WERI-Rb-1 (cell line): ENCODE measurements at regions not wholly inside any gene's neighbourhood (a gene's known extent, or its start where the extent isn't known, plus 50 kb on each side); places are given as distances from the start of the nearest gene placed in this dataset.
A peak's percentile ranks its signal among the peaks of the same experiment; 100 is the strongest.

Experiments
- DNase-seq: peaks from one replicate; pipeline ENCODE4 v3.0.0-alpha.2; 2020
- H3K27ac ChIP-seq: fragments of 250-450 bp; sonication (Bioruptor Pico); 2 replicates; pipeline ENCODE4 v1.5.1; 2020; ENCODE audit warnings: mild to moderate bottlenecking, moderate library complexity
- H3K27me3 ChIP-seq: fragments of 250-450 bp; sonication (Bioruptor Pico); 2 replicates; pipeline ENCODE4 v1.5.1; 2021; ENCODE audit warnings: mild to moderate bottlenecking, low read depth, moderate library complexity; ENCODE audit not compliant: insufficient read depth, severe bottlenecking
- H3K36me3 ChIP-seq: fragments of 250-450 bp; sonication (Bioruptor Pico); 2 replicates; pipeline ENCODE4 v1.5.1; 2020; ENCODE audit warnings: mild to moderate bottlenecking, moderate library complexity
- H3K4me3 ChIP-seq: 2 replicates; pipeline ENCODE4 v1.5.1; 2011; ENCODE audit warnings: low read depth, mild to moderate bottlenecking, control low read depth, low read length
- H3K9me3 ChIP-seq: fragments of 250-450 bp; sonication (Bioruptor Pico); 2 replicates; pipeline ENCODE4 v1.5.1; 2021; ENCODE audit warnings: mild to moderate bottlenecking, moderate library complexity; ENCODE audit not compliant: severe bottlenecking
- CTCF ChIP-seq: IDR thresholded peaks from 2 replicates; pipeline ENCODE4 v1.5.1; 2011; ENCODE audit warnings: low read depth, mild to moderate bottlenecking, control low read depth, inconsistent platforms, low read length

- H3K36me3 ChIP-seq = no peaks in the 10 kb centered on the region
- no peak for TF ChIP-seq CTCF
- DNase-seq = no peak
- H3K9me3 ChIP-seq = peaks cover 10% of the 10 kb centered on the region
- H3K4me3 ChIP-seq = no peak overlapping the region
- no peak overlapping the region for H3K27ac ChIP-seq
- no peaks in the 10 kb centered on the region for H3K27me3 ChIP-seq
Observed at GRCh38 chr6:137759624-137760023, 107.4 kb upstream of the TNFAIP3 start.

- no peak for DNase-seq
- peaks cover 10% of the 10 kb centered on the region for H3K9me3 ChIP-seq
- H3K27me3 ChIP-seq = no peaks in the 10 kb centered on the region
- no peak for TF ChIP-seq CTCF
- no peak overlapping the region for H3K27ac ChIP-seq
- H3K4me3 ChIP-seq = no peak overlapping the region
- H3K36me3 ChIP-seq = no peaks in the 10 kb centered on the region
Observed at GRCh38 chr6:137761072-137761471, 106.0 kb upstream of the TNFAIP3 start.

GRCh38 chr6:137761487-137761886 lies 105.6 kb upstream of the TNFAIP3 start:
- no peak for TF ChIP-seq CTCF
- no peaks in the 10 kb centered on the region for H3K27me3 ChIP-seq
- peaks cover 10% of the 10 kb centered on the region for H3K9me3 ChIP-seq
- H3K4me3 ChIP-seq = no peak overlapping the region
- DNase-seq = no peak
- H3K27ac ChIP-seq = no peak overlapping the region
- no peaks in the 10 kb centered on the region for H3K36me3 ChIP-seq

GRCh38 chr6:137762168-137763090 lies 104.6 kb upstream of the TNFAIP3 start:
- Histone ChIP-seq H3K4me3 (no peak overlapping the region), H3K36me3 (no peaks in the 10 kb centered on the region), H3K27ac (no peak overlapping the region), H3K9me3 (peaks cover 10% of the 10 kb centered on the region), H3K27me3 (no peaks in the 10 kb centered on the region)
- peak; percentile 23 for DNase-seq
- TF ChIP-seq CTCF = no peak

DNA sequence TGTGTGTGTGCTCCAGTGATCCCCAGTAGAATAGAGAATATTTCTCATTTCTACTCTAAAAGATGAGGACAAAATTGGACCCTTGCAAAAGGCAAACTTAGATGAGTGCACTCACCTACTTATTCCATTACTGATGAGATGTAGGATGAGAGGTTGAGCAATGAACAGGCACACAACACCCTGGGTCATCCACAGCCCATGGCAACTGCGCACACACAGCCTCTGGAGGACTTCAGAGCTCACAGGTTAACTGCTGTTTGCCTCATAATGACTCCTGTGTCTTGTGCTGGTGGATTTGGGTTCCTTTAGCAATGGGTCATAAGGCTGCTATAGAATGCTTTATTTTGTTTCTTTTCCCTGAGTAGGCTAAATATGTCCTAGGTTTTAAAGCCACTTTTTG lies 103.6 kb upstream of the TNFAIP3 start:
- peaks cover 10% of the 10 kb centered on the region for H3K9me3 ChIP-seq

More for the DNA sequence above, 103.6 kb upstream of the TNFAIP3 start:
- Histone ChIP-seq H3K4me3 (no peak overlapping the region), H3K27ac (no peak overlapping the region), H3K27me3 (no peaks in the 10 kb centered on the region), H3K36me3 (no peaks in the 10 kb centered on the region)
- no peak for DNase-seq
- no peak for TF ChIP-seq CTCF
